Spinal cord (tissue), 9 donors: ENCODE measurements at regions not wholly inside any gene's neighbourhood (a gene's known extent, or its start where the extent isn't known, plus 50 kb on each side); places are given as distances from the start of the nearest gene placed in this dataset.
"Not testable (repeated sequence)": the region's sequence is repeated elsewhere in the genome, so short reads cannot be mapped to it uniquely, and the experiment has no call there.

Experiments used
- DNase-seq, 6 donors: peaks; one replicate each; pipeline versions ENCODE4 v3.0.0 to v3.0.0-alpha.2; 2013 to 2015; ENCODE audit warnings: low spot score in 6 of 6, low read depth in 4 of 6
- H3K27ac ChIP-seq: one replicate; pipeline ENCODE4 v1.5.1; 2013; ENCODE audit warnings: low read depth, low read length, control low read depth
- H3K27me3 ChIP-seq: one replicate; pipeline ENCODE4 v1.6.1; 2013; ENCODE audit warnings: low read length; ENCODE audit not compliant: control insufficient read depth, insufficient read depth
- H3K36me3 ChIP-seq: one replicate; pipeline ENCODE4 v1.6.1; 2013; ENCODE audit warnings: low read length; ENCODE audit not compliant: control insufficient read depth, insufficient read depth
- H3K4me1 ChIP-seq: one replicate; pipeline ENCODE4 v1.6.1; 2013; ENCODE audit warnings: low read length; ENCODE audit not compliant: control insufficient read depth, insufficient read depth
- H3K4me3 ChIP-seq: one replicate; pipeline ENCODE4 v1.5.1; 2013; ENCODE audit warnings: low read depth, low read length, control low read depth
- H3K9me3 ChIP-seq: one replicate; pipeline ENCODE4 v1.6.1; 2013; ENCODE audit warnings: low read length; ENCODE audit not compliant: control insufficient read depth, insufficient read depth
- WGBS: methylation state at CpG from one replicate; pipeline ENCODE4 v1.1.5; 2013; ENCODE audit warnings: missing lambda C conversion rate; ENCODE audit not compliant: insufficient coverage; 5-methylcytosine and 5-hydroxymethylcytosine counted together
- donor health status: healthy.

DNA sequence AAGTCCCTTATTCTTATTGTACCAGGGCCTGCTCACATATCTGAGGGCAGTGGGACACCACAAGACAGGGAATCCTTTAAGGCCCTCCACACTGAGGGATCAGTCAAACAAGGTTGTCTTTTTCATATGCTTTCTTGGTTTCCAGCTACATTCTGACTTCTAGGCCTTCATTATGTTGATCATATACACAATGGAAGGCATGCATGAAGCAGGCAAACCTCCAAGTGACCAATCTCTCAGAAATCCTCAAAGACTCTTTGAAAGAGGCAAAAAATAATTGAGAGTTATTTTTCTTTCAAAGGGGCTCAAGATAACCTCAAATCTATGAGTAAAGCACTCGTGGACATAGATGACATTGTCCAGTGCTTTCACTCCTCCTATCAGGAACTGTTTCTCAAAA is 1195.9 kb upstream of the ACO1 start:
- Histone ChIP-seq H3K4me3 (no peak overlapping the region), H3K27ac (no peak overlapping the region), H3K9me3 (no peaks in the 10 kb centered on the region), H3K27me3 (no peaks in the 10 kb centered on the region), H3K36me3 (no peaks in the 10 kb centered on the region), H3K4me1 (no peaks in the 10 kb centered on the region)
- DNase-seq: no peak
- no CpG with 5 or more reads among the region's 1 CpG for WGBS

DNA sequence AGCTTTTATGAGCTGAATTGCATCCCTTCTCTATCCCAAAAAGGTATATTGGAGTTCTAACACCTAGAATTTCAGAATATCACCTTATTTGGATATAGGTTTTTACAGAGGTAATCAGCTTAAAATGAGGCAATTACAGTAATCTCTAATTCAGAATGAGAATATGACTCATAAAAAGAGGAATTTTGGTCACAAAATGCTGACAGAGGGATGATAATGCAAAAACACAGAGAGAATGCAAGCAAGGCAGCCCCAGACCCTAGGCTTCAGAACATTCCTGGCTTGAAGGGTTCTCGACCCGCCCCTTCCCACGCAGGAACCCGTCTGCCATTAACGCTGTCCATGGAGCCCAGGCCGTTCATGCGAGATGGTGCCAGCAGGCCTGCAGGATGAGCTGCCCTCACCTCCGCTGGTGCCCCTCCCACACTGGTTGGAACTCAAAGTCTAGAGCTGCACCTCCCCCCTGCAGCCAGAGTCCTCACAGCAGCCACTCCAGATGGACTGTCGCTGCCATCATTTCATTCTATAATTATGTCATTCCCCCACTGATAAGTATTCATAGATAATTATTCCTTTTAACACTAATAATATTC is 1173.4 kb upstream of the ACO1 start:
- Histone ChIP-seq H3K9me3 (no peaks in the 10 kb centered on the region), H3K4me1 (no peaks in the 10 kb centered on the region), H3K4me3 (no peak overlapping the region), H3K36me3 (no peaks in the 10 kb centered on the region), H3K27me3 (no peaks in the 10 kb centered on the region), H3K27ac (no peak overlapping the region)
- WGBS: 84% methylated on average over 8 of the region's 9 CpGs
- DNase-seq: no peak

DNA sequence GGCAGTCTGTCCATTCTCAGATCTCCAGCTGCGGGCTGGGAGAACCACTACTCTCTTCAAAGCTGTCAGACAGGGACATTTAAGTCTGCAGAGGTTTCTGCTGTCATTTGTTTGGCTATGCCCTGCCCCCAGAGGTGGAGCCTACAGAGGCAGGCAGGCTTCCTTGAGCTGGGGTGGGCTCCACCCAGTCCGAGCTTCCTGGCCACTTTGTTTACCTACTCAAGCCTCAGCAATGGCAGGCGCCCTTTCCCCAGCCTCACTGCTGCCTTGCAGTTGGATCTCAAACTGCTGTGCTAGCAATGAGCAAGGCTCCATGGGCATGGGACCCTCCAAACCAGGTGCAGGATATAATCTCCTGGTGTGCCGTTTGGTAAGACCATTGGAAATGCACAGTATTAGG is 1154.5 kb upstream of the ACO1 start:
- H3K36me3 ChIP-seq, H3K27ac ChIP-seq, H3K4me1 ChIP-seq, H3K9me3 ChIP-seq, H3K27me3 ChIP-seq, DNase-seq, H3K4me3 ChIP-seq: not testable (repeated sequence)
- WGBS: 94% methylated on average over 4 of the region's 4 CpGs

DNA sequence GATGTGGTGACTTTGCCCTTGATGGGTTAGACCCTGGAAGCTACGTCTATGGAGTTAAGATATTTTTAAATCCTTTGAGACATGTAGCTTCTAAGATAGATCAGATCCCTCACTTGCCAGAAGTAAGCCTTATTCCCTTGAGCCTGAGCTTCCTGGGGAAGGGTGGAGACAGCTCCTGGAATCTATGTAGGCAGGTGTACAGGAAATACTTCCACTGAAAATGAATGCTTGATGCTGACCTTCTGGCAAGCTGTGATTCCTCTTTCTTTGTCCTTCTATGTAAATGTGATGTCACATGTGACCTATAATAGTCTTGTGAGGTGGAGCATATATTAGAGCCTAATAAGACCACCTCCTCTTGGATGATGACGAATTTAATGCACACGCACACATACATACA is 1152.0 kb upstream of the ACO1 start:
- DNase-seq: no peak
- peaks cover 3% of the 10 kb centered on the region for H3K9me3 ChIP-seq
- no CpG with 5 or more reads among the region's 3 CpGs for WGBS
- no peak overlapping the region for H3K4me3 ChIP-seq
- H3K27me3 ChIP-seq: no peaks in the 10 kb centered on the region
- no peaks in the 10 kb centered on the region for H3K36me3 ChIP-seq
- H3K27ac ChIP-seq: no peak overlapping the region
- H3K4me1 ChIP-seq: no peaks in the 10 kb centered on the region

DNA sequence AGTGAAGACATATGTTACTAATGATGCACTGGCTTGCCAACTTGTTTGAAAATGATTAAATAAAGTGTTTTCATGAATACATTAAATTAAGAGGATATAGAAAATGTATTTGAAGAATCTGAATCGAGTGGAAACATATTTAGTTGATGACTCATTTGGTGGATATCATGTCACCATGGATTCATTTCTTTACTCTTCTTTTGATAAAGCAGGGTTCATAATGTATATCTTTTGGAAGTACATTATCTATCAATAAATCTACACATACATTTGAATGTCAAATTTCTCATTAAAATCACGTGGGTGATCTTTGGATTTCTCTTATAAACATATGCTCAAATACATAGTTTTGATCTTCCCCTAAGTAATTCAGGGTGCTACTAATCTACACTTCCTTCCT is 1148.1 kb upstream of the ACO1 start:
- no peaks in the 10 kb centered on the region for H3K36me3 ChIP-seq
- no peaks in the 10 kb centered on the region for H3K9me3 ChIP-seq
- no peak overlapping the region for H3K27ac ChIP-seq
- H3K4me1 ChIP-seq: no peaks in the 10 kb centered on the region
- no peak for DNase-seq
- no CpG with 5 or more reads among the region's 2 CpGs for WGBS
- no peak overlapping the region for H3K4me3 ChIP-seq
- no peaks in the 10 kb centered on the region for H3K27me3 ChIP-seq

DNA sequence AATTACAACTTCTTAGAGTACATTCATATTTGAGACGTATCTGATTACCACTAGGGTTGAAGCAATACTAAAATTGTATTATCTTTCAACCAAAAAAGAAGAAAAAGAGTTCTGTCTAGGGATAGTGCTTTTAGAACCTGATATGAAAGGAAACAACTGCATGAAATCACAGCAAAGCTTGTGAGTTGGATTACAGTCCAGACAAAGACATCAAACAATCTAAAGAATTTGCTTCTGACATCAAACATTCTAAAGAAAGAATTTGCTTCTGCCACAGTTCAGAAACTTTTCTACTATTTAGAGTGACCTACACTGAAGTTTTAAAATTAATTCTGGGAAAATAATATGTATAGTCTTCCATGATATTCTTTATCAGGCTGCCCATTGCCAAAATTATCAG is 1141.1 kb upstream of the ACO1 start:
- H3K9me3 ChIP-seq: no peaks in the 10 kb centered on the region
- no peaks in the 10 kb centered on the region for H3K4me1 ChIP-seq
- no peaks in the 10 kb centered on the region for H3K27me3 ChIP-seq
- H3K4me3 ChIP-seq: no peak overlapping the region
- no peak for DNase-seq
- no peak overlapping the region for H3K27ac ChIP-seq
- no CpG with 5 or more reads among the region's 1 CpG for WGBS
- no peaks in the 10 kb centered on the region for H3K36me3 ChIP-seq

DNA sequence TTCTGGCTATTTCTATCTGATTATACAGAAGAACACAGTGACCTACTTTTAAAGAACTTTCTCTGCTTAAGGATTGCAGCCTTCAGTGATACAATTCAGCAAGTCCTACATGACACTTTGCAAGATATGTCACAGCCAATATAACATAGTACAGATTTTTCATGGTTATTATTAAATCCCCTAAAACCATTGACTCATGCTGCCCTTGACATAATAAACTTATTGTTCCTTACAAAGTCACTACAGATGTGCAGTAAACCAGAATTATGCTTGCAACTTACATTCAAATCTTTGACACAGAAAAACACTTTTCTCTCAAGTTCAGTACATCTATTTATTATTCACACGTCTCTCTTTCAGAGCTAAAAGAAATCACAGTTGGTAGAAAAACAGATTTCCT is 1136.3 kb upstream of the ACO1 start:
- no peaks in the 10 kb centered on the region for H3K36me3 ChIP-seq
- WGBS: no CpG with 5 or more reads among the region's 1 CpG
- DNase-seq: no peak
- H3K9me3 ChIP-seq: no peaks in the 10 kb centered on the region
- H3K4me3 ChIP-seq: no peak overlapping the region
- no peak overlapping the region for H3K27ac ChIP-seq
- no peaks in the 10 kb centered on the region for H3K4me1 ChIP-seq
- no peaks in the 10 kb centered on the region for H3K27me3 ChIP-seq

DNA sequence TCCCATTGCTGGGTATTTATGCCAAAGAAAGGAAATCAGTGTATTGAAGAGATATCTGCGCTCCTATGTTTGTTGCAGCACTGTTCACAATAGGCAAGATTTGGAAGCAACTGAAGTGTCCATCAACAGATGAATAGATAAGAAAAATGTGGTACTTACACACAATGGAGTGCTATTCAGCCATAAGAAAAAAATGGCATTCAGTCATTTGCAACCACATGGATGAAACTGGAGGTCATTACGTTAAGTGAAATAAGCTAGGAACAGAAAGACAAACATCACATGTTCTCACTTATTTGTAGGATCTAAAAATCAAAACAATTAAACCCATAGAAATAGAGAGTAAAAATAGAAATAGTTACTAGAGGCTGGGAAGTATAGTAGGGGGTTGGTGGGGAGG is 1133.1 kb upstream of the ACO1 start:
- Histone ChIP-seq H3K4me3 (no peak overlapping the region), H3K9me3 (no peaks in the 10 kb centered on the region), H3K27ac (no peak overlapping the region), H3K27me3 (no peaks in the 10 kb centered on the region), H3K4me1 (no peaks in the 10 kb centered on the region), H3K36me3 (no peaks in the 10 kb centered on the region)
- no peak for DNase-seq
- WGBS: no CpG with 5 or more reads among the region's 2 CpGs

DNA sequence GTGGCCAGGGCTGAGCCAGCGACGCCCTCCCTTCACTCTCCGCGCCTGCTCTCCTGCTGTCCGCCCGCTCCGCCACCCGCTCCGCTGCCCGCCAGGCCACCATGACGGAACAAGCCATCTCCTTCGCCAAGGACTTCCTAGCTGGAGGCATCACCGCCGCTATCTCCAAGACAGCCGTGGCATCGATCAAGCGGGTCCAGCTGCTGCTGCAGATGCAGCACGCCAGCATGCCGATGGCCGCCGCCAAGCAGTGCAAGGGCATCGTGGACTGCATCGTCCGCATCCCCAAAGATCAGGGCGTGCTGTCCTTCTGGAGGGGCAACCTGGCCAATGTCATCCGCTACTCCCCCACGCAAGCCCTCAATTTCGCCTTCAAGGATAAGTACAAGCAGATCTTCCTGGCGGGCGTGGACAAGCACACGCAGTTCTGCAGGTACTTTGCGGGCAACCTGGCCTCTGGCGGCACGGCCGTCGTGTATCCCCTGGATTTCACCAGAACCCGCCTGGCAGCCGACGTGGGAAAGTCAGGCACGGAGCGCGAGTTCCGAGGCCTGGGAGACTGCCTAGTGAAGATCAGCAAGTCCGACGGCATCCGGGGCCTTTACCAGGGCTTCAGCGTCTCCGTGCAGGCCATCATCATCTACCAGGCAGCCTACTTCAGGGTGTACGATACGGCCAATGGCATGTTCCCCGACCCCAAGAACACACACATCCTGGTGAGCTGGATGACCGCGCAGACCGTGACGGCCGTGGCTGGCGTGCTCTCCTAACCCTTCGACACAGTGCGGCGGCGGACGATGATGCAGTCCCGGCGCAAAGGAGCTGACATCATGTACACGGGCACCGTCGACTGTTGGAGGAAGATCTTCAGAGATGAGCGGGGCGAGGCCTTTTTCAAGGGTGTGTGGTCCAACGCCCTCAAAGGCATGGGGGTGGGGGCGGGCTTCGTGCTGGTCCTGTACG is 1130.4 kb upstream of the ACO1 start:
- no peak overlapping the region for H3K4me3 ChIP-seq
- H3K4me1 ChIP-seq: no peaks in the 10 kb centered on the region
- no peak for DNase-seq
- H3K27ac ChIP-seq: no peak overlapping the region
- H3K9me3 ChIP-seq: no peaks in the 10 kb centered on the region
- 97% methylated on average over 69 of the region's 73 CpGs for WGBS
- no peaks in the 10 kb centered on the region for H3K36me3 ChIP-seq
- H3K27me3 ChIP-seq: no peaks in the 10 kb centered on the region

DNA sequence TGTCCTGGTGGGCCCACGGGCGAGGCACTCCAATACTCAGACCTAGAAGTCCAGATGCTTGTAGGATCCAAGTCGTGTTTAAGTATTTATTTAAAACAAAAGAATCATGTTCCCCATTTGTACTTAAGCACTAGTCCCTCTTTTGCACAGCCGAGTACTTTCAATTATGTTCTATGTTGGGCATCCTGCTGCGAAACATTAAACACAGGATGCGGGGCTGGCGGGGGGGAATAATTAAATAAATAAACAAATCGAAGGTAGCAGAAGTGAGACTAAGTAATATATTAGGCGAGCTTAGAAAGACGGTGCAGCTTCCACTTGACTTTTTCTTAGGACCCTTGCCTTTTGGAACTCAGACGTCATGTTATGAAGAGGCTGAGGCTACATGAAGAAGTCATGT is 1129.2 kb upstream of the ACO1 start:
- H3K36me3 ChIP-seq: no peaks in the 10 kb centered on the region
- no peaks in the 10 kb centered on the region for H3K4me1 ChIP-seq
- H3K27ac ChIP-seq: no peak overlapping the region
- WGBS: 89% methylated on average over 3 of the region's 11 CpGs
- H3K4me3 ChIP-seq: no peak overlapping the region
- peak in 2 of 6 donors; percentile 1 to 51 for DNase-seq
- no peaks in the 10 kb centered on the region for H3K9me3 ChIP-seq
- H3K27me3 ChIP-seq: no peaks in the 10 kb centered on the region
